ENCODE measurements at regions not wholly inside any gene's neighbourhood (a gene's known extent, or its start where the extent isn't known, plus 50 kb on each side); places are given as distances from the start of the nearest gene placed in this dataset.
"Not testable (repeated sequence)": the region's sequence is repeated elsewhere in the genome, so short reads cannot be mapped to it uniquely, and the experiment has no call there.

- no peak for DNase-seq
These were observed 123.6 kb downstream of the LRATD1 start for GRCh38 chr2:14756122-14756541.

- no peak for DNase-seq
These were observed 124.6 kb downstream of the LRATD1 start for GRCh38 chr2:14756981-14757657.

GRCh38 chr2:14759082-14759481 lies 126.6 kb downstream of the LRATD1 start:
- DNase-seq, result no peak

- DNase-seq, result no peak
These were observed 127.7 kb downstream of the LRATD1 start for GRCh38 chr2:14760169-14760568.

GRCh38 chr2:14761118-14761517 lies 128.6 kb downstream of the LRATD1 start:
- no peak for DNase-seq

- DNase-seq, result no peak
These were observed 141.2 kb downstream of the LRATD1 start for GRCh38 chr2:14773696-14774095.

- no peak for DNase-seq
These were observed 142.0 kb downstream of the LRATD1 start for GRCh38 chr2:14774436-14774968.

- DNase-seq, result no peak
These were observed 143.7 kb downstream of the LRATD1 start for GRCh38 chr2:14776216-14776615.

- DNase-seq, result no peak
These were observed 145.5 kb downstream of the LRATD1 start for GRCh38 chr2:14778015-14778414.

- DNase-seq, result no peak
These were observed 146.7 kb downstream of the LRATD1 start for GRCh38 chr2:14779252-14779651.

GRCh38 chr2:14781142-14781541 lies 148.6 kb downstream of the LRATD1 start:
- DNase-seq, result no peak

GRCh38 chr2:14788814-14789213 lies 156.3 kb downstream of the LRATD1 start:
- DNase-seq, result not testable (repeated sequence)

- no peak for DNase-seq
These were observed 157.6 kb downstream of the LRATD1 start for GRCh38 chr2:14790041-14790640.

GRCh38 chr2:14803994-14804393 lies 171.5 kb downstream of the LRATD1 start:
- DNase-seq, result no peak

GRCh38 chr2:14804902-14805301 lies 172.4 kb downstream of the LRATD1 start:
- no peak for DNase-seq

GRCh38 chr2:14806613-14807012 lies 174.1 kb downstream of the LRATD1 start:
- no peak for DNase-seq

GRCh38 chr2:14815201-14815600 lies 182.7 kb downstream of the LRATD1 start:
- no peak for DNase-seq

- no peak for DNase-seq
These were observed 183.8 kb downstream of the LRATD1 start for GRCh38 chr2:14816069-14817060.

GRCh38 chr2:14817848-14818247 lies 185.3 kb downstream of the LRATD1 start:
- DNase-seq, result no peak

- no peak for DNase-seq
These were observed 194.0 kb downstream of the LRATD1 start for GRCh38 chr2:14826518-14826917.

GRCh38 chr2:14827226-14828023 lies 194.9 kb downstream of the LRATD1 start:
- DNase-seq, result no peak

GRCh38 chr2:14828223-14828622 lies 195.7 kb downstream of the LRATD1 start:
- DNase-seq, result no peak
